LHCN-M2 (cell line): ENCODE measurements at regions not wholly inside any gene's neighbourhood (a gene's known extent, or its start where the extent isn't known, plus 50 kb on each side); places are given as distances from the start of the nearest gene placed in this dataset.

Experiments used
- DNase-seq: peaks from one replicate; pipeline ENCODE4 v3.0.0-alpha.2; 2012; ENCODE audit warnings: low read depth

- DNase-seq: peak; percentile 89
Measured at GRCh38 chr2:60104514-60105505, 448.6 kb downstream of the BCL11A start.

GRCh38 chr2:60100034-60100433, 453.4 kb downstream of the BCL11A start:
- peak; percentile 74 for DNase-seq

- DNase-seq: no peak
Measured at GRCh38 chr2:60098996-60099395, 454.5 kb downstream of the BCL11A start.

DNA sequence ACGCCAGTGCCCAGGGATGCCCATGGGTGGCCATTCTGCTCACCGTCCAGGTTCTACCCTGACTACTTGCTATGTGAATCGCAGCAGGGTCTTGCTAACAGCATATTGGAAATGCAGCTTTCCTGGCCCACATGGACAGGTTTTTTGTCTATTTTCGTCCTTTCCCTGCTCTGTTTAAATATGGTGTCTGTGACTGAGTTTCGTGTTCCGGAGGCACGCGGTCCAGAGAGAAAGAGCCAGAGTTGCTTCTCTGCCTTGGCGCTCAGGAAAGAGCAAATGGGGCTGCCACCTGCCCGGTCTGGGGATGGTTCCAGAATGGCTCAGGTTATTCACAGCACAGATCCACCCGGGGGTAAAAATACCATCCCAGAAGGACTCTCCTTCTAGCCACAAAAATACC, 456.2 kb downstream of the BCL11A start:
- no peak for DNase-seq

DNA sequence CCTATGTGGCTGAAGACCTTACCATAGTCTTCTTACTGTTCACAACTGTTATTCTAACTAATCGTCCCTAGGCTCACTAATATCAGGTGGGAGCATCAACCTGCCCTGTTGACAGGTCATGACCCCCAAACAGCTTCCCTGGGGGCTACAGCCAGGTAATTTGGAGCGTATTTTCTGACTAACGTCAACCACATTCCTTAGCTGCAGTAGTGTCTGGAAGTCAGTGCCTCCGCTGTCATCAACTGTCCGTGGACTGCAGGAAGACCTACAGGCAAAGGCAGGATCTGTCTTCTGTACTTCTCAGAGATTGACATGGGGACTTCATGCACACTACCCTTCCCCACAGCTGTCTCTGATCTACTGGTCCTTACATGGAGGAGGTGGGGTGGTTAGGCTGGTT, 456.9 kb downstream of the BCL11A start:
- DNase-seq: no peak

DNA sequence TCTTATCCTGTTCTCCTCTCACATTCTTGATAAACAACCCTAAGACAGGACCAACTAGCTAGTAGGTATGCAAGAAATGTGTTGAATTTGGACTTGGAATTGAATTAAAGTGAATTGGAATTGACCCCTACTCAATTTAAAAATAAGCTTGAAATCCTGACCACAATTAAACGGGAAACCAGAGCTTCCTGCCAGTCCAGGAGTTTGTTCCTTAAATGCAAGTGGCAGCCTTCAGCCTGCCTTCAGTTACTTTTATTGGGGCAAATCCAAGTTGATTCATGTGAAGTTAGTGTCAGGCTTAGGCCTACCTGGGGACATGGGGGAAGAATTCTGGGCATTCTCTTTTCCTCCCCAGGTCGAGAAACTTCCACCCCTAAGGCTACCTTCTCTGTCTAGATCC, 457.6 kb downstream of the BCL11A start:
- DNase-seq: no peak

DNA sequence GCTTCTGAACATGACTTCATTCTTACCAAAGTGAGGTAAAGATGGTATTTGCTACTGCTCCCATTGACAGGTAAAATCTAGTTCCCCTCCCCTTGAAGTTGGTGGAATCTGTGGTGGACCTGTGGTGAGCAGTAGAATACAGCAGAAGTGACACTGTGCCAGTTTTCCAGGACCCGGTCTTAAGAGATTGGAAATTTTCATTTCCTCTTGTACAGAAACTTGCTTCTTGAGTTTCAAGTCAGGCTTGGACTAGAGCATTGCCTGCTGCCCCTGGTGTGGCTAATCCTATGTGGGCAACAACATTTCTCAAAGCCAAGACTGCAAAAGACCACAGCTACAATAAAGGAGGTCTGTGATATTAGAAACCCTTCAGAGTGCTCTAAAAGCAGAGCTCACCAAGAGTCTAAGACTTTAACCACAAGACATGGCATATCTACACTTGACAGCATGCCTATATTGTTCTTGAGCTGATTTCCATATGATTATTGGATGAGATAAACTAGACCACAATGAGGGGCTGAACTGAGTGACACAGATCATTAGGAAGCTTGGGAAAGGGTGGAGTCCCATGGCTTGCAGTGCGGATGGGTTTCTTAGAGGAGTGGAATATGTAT, 458.1 kb downstream of the BCL11A start:
- no peak for DNase-seq

DNA sequence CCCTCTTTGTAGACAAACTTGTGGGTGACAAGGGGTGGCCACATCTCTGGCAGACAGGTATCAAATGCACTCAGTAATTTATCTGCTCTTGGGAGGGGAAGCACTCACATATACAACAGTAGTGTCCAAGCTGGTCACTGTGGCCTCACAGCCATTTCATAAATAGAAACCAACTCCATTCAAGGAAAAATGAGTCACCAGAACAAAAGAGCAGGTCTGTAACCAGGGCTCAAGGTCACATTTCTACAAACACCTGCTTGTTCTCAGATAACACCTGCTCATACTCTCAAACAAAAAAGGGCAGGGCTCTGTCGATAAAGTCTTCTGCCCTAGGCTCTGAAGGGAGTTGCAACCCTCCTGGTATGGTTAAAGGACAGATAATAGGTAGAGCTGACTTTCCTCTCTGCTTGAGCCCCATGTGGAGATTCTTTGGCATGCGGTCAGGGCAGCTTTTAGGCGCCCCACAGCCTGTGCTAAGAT, 459.0 kb downstream of the BCL11A start:
- DNase-seq: peak; percentile 20

DNA sequence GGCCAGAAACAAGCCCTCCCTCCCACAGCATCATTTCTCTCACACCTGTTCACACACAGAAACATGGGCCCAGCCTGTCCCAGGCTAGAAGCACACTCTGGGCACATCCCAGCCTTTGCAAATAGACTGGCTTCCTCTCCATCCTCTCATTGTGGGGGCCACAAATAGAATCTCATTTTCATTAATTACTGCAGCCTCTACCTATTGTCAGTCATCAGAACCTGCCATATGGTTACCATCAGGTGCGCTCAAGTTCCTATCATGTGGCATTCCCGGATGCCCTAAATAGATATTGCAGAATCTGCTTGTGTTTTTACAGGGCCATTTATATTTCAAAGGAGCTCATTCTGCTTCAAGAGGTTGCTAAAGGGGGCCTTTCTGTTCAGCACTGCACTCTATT, 460.7 kb downstream of the BCL11A start:
- no peak for DNase-seq

DNA sequence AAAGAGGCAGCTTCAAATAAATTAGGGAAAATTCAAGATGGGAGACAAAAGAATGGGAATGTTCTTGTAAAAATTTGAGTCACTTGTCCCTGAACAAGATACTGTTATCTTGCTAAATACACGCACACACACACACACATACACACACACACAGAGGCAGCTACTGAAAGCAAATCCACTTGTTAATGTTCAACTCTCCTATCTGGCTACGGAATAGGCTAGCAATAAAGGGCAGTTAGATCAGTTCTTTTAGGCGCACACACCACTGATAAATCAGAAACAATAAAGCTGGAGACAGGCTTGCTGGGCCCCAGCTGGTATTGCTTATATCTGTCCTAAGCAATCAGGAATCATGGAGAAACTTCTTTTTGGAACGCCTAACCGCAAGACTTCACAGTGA, 461.6 kb downstream of the BCL11A start:
- no peak for DNase-seq

GRCh38 chr2:60091266-60091665, 462.2 kb downstream of the BCL11A start:
- DNase-seq: peak; percentile 56

- DNase-seq: no peak
Measured at GRCh38 chr2:60079562-60079961, 473.9 kb downstream of the BCL11A start.

GRCh38 chr2:60075048-60075447, 478.4 kb downstream of the BCL11A start:
- no peak for DNase-seq

- DNase-seq: no peak
Measured at GRCh38 chr2:60073201-60073600, 480.3 kb downstream of the BCL11A start.

DNA sequence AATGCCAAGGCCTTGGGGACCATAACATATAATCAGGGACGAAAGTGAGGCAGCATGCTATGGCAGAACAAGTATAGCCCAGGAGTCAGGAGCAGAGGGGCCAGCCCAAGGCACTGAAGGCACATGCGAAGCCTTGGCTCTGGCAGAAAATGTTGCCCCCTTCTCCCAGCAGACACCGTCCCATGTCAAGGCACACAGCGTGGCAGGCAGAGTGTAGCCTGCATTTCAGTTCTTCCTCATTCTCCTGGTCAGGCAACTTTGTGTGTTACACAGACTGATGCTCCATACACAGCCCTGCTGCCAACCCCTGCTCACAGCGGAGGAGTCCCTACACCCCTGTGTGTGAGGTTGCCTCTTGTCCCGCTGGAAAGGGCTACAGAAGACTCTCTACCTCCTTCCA, 480.8 kb downstream of the BCL11A start:
- no peak for DNase-seq

- DNase-seq: no peak
Measured at GRCh38 chr2:60071490-60071831, 482.0 kb downstream of the BCL11A start.

DNA sequence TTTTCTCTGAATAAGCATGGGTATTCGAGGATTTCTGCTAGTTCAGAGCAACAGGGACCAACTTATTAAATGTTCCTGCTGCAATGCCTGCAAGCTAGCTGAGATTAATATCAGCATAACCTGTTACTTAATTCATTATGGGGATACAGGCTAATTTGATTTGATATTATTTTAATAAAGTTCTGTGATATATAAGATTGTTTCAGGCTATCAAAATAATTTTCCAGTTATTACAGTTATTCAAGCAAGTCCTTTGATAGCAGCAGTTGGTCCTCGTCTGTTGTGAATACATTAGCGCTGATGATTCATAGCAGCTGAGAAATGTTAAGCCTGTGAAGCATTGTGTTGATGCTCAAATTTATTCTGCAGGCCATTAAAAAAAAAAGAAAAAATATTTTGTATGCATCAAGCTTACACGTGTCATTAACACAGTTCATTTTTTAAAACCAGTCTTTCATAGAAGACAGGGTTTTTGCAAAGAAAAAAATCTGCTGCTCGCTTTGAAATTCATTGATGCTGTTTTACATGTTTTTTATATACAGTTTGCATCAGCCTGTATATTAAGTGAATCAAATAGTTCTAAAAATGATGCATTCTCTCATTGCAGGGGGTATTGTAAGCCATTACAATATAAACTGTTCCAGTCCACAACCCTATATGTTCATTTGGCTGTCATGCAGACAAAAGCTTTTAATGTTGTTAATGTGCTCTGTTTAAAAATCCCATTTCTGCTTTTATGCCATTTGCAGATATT, 482.5 kb downstream of the BCL11A start:
- peak; percentile 46 for DNase-seq

DNA sequence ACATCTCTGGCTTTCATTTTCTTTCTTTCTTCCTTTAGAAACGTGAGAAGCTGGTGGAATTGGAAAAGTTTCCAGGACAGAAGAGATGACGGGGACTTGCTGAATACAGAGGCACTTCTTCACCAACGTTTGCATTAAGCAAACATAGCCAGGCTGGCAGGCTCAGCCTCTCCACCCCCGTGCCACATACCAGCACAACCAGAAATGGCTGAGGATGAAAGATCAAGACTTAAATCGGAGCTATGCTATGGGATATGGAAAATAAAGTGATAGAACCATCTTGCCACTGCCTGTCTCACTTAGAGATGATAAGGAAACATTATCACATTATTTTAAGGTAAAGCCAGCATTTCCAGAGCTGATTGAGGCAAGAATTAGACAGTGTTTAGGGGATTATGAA, 483.3 kb downstream of the BCL11A start:
- no peak for DNase-seq

- DNase-seq: no peak
Measured at GRCh38 chr2:60068755-60069154, 484.7 kb downstream of the BCL11A start.

GRCh38 chr2:60067006-60067405, 486.4 kb downstream of the BCL11A start:
- DNase-seq: no peak

DNA sequence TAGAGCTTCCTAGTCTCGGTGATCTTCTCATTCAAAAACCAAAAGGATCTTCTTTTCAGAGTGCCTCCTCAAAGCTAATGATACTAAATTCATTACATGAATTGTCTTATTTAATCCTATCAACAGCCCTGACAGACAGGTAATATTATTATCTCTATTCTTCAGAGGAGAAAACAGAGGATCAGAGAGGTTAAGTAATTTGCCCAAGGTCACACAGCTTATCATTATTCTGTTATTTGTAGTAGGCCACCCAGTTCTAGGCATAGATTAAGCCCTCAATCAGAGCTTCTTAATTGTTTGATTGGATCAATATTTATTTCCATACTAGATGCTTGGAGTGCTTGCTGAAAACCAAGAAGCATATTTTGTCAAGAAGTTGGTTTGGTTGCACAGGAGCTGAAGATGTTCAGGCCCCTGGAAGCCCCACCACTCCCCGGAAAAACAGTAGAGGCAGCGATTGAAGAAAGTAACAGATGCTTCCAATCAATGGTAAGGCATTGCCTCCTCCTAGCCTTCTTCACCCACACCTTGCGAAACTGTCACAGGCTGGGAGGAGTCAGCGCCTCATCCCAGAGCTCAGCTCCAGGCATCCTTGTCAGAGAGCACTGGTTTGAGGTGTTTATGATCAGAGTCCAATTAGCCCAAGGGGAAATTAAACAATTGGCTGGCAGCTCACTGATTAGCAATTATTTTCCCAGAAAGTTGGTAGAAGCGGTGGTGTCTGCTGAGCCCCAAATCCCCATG, 487.2 kb downstream of the BCL11A start:
- no peak for DNase-seq
